IMR-90 (cell line): ENCODE measurements at regions not wholly inside any gene's neighbourhood (a gene's known extent, or its start where the extent isn't known, plus 50 kb on each side); places are given as distances from the start of the nearest gene placed in this dataset.

Experiments
- ATAC-seq: fragments of 200-7000 bp; cut with Tn5 transposase; 2 replicates; pipeline ENCODE4 v1.9.1; 2020; ENCODE audit warnings: low read depth, mild to moderate bottlenecking, moderate library complexity
- BruUV-seq: library from RNA; stranded (reverse); fragments of 400-500 nt; replicated peaks from 2 replicates; lab custom pipeline; 2021; lab: Mats Ljungman, UMichigan
- CTCF ChIA-PET: fragments of 300-600 bp; formaldehyde crosslinking; extraction: SDS; loops from one replicate; lab custom pipeline; 2021; ENCODE audit warnings: antibody characterized with exemption; lab: Yijun Ruan, JAX
- POLR2A ChIA-PET: fragments of 300-600 bp; sonication (Branson Sonifier 250); formaldehyde crosslinking; loops from one replicate; lab custom pipeline; 2022; ENCODE audit warnings: antibody characterized with exemption; ENCODE audit not compliant: unreplicated experiment; lab: Charles Lee
- DNase-seq: peaks from one replicate; pipeline ENCODE4 v3.0.0; 2013
- H2AFZ ChIP-seq: replicated peaks from 2 replicates; pipeline ENCODE3; 2013; ENCODE audit warnings: low read length, mild to moderate bottlenecking; ENCODE audit not compliant: poor library complexity
- H2AK5ac ChIP-seq: 2 replicates; pipeline ENCODE4 v1.6.1; 2013; ENCODE audit warnings: low read depth, low read length, inconsistent platforms
- H2AK9ac ChIP-seq: replicated peaks from 2 replicates; pipeline ENCODE3; 2013; ENCODE audit warnings: mild to moderate bottlenecking, low read depth, low read length, moderate library complexity; ENCODE audit not compliant: poor library complexity
- H2BK120ac ChIP-seq: 2 replicates; pipeline ENCODE4 v1.6.1; 2013; ENCODE audit warnings: low read depth, low read length, inconsistent platforms
- H2BK15ac ChIP-seq: 3 replicates; pipeline ENCODE4 v1.6.1; 2013; ENCODE audit warnings: low read depth, low read length, inconsistent platforms
- H2BK20ac ChIP-seq: 2 replicates; pipeline ENCODE4 v1.6.1; 2013; ENCODE audit warnings: low read depth, mild to moderate bottlenecking, inconsistent platforms, low read length, moderate library complexity
- H2BK5ac ChIP-seq: 2 replicates; pipeline ENCODE4 v1.6.1; 2013; ENCODE audit warnings: mild to moderate bottlenecking, low read depth, low read length, inconsistent platforms; ENCODE audit not compliant: poor library complexity, severe bottlenecking
- H3K14ac ChIP-seq: replicated peaks from 2 replicates; pipeline ENCODE4 v1.6.1; 2013; ENCODE audit warnings: low read depth, low read length, inconsistent platforms
- H3K18ac ChIP-seq: 2 replicates; pipeline ENCODE4 v1.6.1; 2013; ENCODE audit warnings: low read depth, low read length, control low read depth
- H3K23ac ChIP-seq: 2 replicates; pipeline ENCODE4 v1.6.1; 2013; ENCODE audit warnings: low read depth, low read length, inconsistent platforms
- H3K27ac ChIP-seq: 2 replicates; pipeline ENCODE4 v1.5.1; 2013; ENCODE audit warnings: mild to moderate bottlenecking, control low read depth, low read length; ENCODE audit not compliant: insufficient read depth
- H3K27me3 ChIP-seq: 2 replicates; pipeline ENCODE4 v1.6.1; 2013; ENCODE audit warnings: low read length; ENCODE audit not compliant: control insufficient read depth, insufficient read depth
- H3K36me3 ChIP-seq: 2 replicates; pipeline ENCODE4 v1.6.1; 2013; ENCODE audit warnings: low read length, mixed read lengths; ENCODE audit not compliant: control insufficient read depth, insufficient read depth
- H3K4ac ChIP-seq: 2 replicates; pipeline ENCODE4 v1.6.1; 2013; ENCODE audit warnings: low read depth, low read length, inconsistent platforms
- H3K4me1 ChIP-seq: 2 replicates; pipeline ENCODE4 v1.6.1; 2013; ENCODE audit warnings: low read length, mixed read lengths; ENCODE audit not compliant: control insufficient read depth, insufficient read depth
- H3K4me2 ChIP-seq: 2 replicates; pipeline ENCODE4 v1.6.1; 2013; ENCODE audit warnings: low read depth, mild to moderate bottlenecking, control low read depth, low read length, moderate library complexity
- H3K4me3 ChIP-seq: 2 replicates; pipeline ENCODE4 v1.5.1; 2013; ENCODE audit warnings: low read depth, mild to moderate bottlenecking, control low read depth, low read length, moderate library complexity; ENCODE audit not compliant: insufficient read depth
- H3K56ac ChIP-seq: 2 replicates; pipeline ENCODE4 v1.6.1; 2013; ENCODE audit warnings: low read length, inconsistent platforms; ENCODE audit not compliant: insufficient read depth; ENCODE audit errors: extremely low read depth
- H3K79me1 ChIP-seq, 2 experiments: 2 replicates each; pipeline ENCODE4 v1.6.1; 2013; ENCODE audit warnings: low read length in 2 of 2, inconsistent platforms in 1 of 2, low read depth in 1 of 2
- H3K9ac ChIP-seq: 2 replicates; pipeline ENCODE4 v1.6.1; 2013; ENCODE audit warnings: low read depth, low read length, control low read depth
- H3K9me1 ChIP-seq: 2 replicates; pipeline ENCODE4 v1.6.1; 2013; ENCODE audit warnings: low read length, inconsistent platforms; ENCODE audit not compliant: insufficient read depth
- H3K9me3 ChIP-seq: 2 replicates; pipeline ENCODE4 v1.6.1; 2013; ENCODE audit warnings: low read length; ENCODE audit not compliant: control insufficient read depth, insufficient read depth
- H4K20me1 ChIP-seq: 2 replicates; pipeline ENCODE4 v1.6.1; 2013; ENCODE audit warnings: low read length, inconsistent platforms; ENCODE audit not compliant: insufficient read depth
- H4K5ac ChIP-seq: 2 replicates; pipeline ENCODE4 v1.6.1; 2013; ENCODE audit warnings: mild to moderate bottlenecking, low read depth, low read length, control low read depth
- H4K8ac ChIP-seq, 2 experiments: 2 replicates each; pipeline ENCODE4 v1.6.1; 2013; ENCODE audit warnings: low read depth in 2 of 2, low read length in 2 of 2, control low read depth in 1 of 2, inconsistent platforms in 1 of 2
- H4K91ac ChIP-seq: 2 replicates; pipeline ENCODE4 v1.6.1; 2013; ENCODE audit warnings: low read depth, low read length, inconsistent platforms; ENCODE audit not compliant: insufficient read depth
- BHLHE40 ChIP-seq: fragments of 150-350 bp; IDR thresholded peaks from 2 replicates; pipeline ENCODE4 v1.6.1; 2016; ENCODE audit warnings: mild to moderate bottlenecking, low read depth, low read length
- CEBPB ChIP-seq: IDR thresholded peaks from 2 replicates; pipeline ENCODE4 v1.6.1; 2012; ENCODE audit warnings: low read depth, low read length, improper control_type of control experiment
- CHD1 ChIP-seq: IDR thresholded peaks from 2 replicates; pipeline ENCODE4 v1.6.1; 2012; ENCODE audit warnings: low read depth, low read length, improper control_type of control experiment
- CTCF ChIP-seq: conservative IDR thresholded peaks from 2 replicates; pipeline ENCODE4 v1.5.1; 2012; ENCODE audit warnings: mild to moderate bottlenecking, low read depth, low read length, improper control_type of control experiment
- FOS ChIP-seq: fragments of 150-350 bp; IDR thresholded peaks from 2 replicates; pipeline ENCODE4 v1.6.1; 2016; ENCODE audit warnings: low read depth, low read length
- MAFK ChIP-seq: IDR thresholded peaks from 2 replicates; pipeline ENCODE4 v1.6.1; 2012; ENCODE audit warnings: low read depth, low read length, improper control_type of control experiment
- MAZ ChIP-seq: IDR thresholded peaks from 2 replicates; pipeline ENCODE4 v1.6.1; 2012; ENCODE audit warnings: low read depth, mild to moderate bottlenecking, low read length, improper control_type of control experiment, moderate library complexity, borderline replicate concordance
- MXI1 ChIP-seq: IDR thresholded peaks from 2 replicates; pipeline ENCODE4 v1.6.1; 2012; ENCODE audit warnings: low read depth, mild to moderate bottlenecking, low read length, moderate library complexity, borderline replicate concordance
- NFE2L2 ChIP-seq: fragments of 150-350 bp; IDR thresholded peaks from 2 replicates; pipeline ENCODE4 v1.6.1; 2016; ENCODE audit warnings: low read depth, mild to moderate bottlenecking, low read length
- POLR2A ChIP-seq: IDR thresholded peaks from 2 replicates; pipeline ENCODE4 v1.6.1; 2012; ENCODE audit warnings: mild to moderate bottlenecking, low read depth, low read length
- RAD21 ChIP-seq: IDR thresholded peaks from 2 replicates; pipeline ENCODE4 v1.6.1; 2012; ENCODE audit warnings: low read length, improper control_type of control experiment
- RCOR1 ChIP-seq: IDR thresholded peaks from 2 replicates; pipeline ENCODE4 v1.6.1; 2012; ENCODE audit warnings: mild to moderate bottlenecking, low read length, improper control_type of control experiment; ENCODE audit not compliant: insufficient replicate concordance
- RFX5 ChIP-seq: IDR thresholded peaks from 2 replicates; pipeline ENCODE4 v1.8.0; 2012; ENCODE audit warnings: low read depth, mild to moderate bottlenecking, low read length, moderate library complexity
- SMC3 ChIP-seq: fragments of 150-350 bp; IDR thresholded peaks from 2 replicates; pipeline ENCODE4 v1.6.1; 2016; ENCODE audit warnings: low read depth, mild to moderate bottlenecking, antibody characterized with exemption, low read length, moderate library complexity
- USF2 ChIP-seq: fragments of 150-350 bp; IDR thresholded peaks from 2 replicates; pipeline ENCODE4 v1.6.1; 2017; ENCODE audit warnings: mild to moderate bottlenecking, antibody characterized with exemption, low read length, low read depth
- WGBS, 2 experiments: methylation state at CpG; one replicate each; pipeline versions ENCODE4 v1.1.5 to v1.1.7; 2013; ENCODE audit warnings: missing lambda C conversion rate in 2 of 2; ENCODE audit not compliant: insufficient read length in 1 of 2; ENCODE audit errors: extremely low coverage in 2 of 2; 5-methylcytosine and 5-hydroxymethylcytosine counted together
- dilution Hi-C: fragments of 300-500 bp; cut with HindIII; formaldehyde crosslinking; loops from one replicate; pipeline ENCODE4 v1.14.3; 2018; ENCODE audit warnings: low sequenced_read_pairs; ENCODE audit not compliant: unreplicated experiment
- in situ Hi-C: fragments of 300-500 bp; cut with MboI; formaldehyde crosslinking; loops from 3 replicates; pipeline ENCODE4 v1.14.3; 2019; ENCODE audit warnings: low sequenced_read_pairs, inconsistent platforms, mixed read lengths
- intact Hi-C: fragments of 100-400 bp; cut with micrococcal nuclease; formaldehyde crosslinking; loops from 2 replicates; pipeline ENCODE4 v1.10.0; 2022
- TF ChIP-seq, protein P1 (sequence below): fragments of 150-350 bp; IDR thresholded peaks from 2 replicates; pipeline ENCODE4 v1.6.1; 2016; ENCODE audit warnings: low read depth, mild to moderate bottlenecking, low read length, moderate library complexity, borderline replicate concordance

- TF ChIP-seq MXI1 (no peak), CEBPB (no peak), FOS (no peak), BHLHE40 (no peak), NFE2L2 (no peak), CTCF (no peak), RCOR1 (no peak), CHD1 (no peak), SMC3 (no peak), RAD21 (no peak), MAFK (no peak), RFX5 (no peak), MAZ (no peak), USF2 (no peak), POLR2A (no peak)
- TF ChIP-seq, protein P1, sequence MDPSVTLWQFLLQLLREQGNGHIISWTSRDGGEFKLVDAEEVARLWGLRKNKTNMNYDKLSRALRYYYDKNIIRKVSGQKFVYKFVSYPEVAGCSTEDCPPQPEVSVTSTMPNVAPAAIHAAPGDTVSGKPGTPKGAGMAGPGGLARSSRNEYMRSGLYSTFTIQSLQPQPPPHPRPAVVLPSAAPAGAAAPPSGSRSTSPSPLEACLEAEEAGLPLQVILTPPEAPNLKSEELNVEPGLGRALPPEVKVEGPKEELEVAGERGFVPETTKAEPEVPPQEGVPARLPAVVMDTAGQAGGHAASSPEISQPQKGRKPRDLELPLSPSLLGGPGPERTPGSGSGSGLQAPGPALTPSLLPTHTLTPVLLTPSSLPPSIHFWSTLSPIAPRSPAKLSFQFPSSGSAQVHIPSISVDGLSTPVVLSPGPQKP = no peak
- WGBS, 2 experiments = no CpG with 5 or more reads among the region's 2 CpGs
Measured at GRCh38 chr12:88880051-88880450, 299.8 kb upstream of the KITLG start.

More at GRCh38 chr12:88880051-88880450, 299.8 kb upstream of the KITLG start:
- Histone ChIP-seq H3K4ac (no peak overlapping the region), H3K18ac (no peak overlapping the region), H2BK20ac (no peak overlapping the region), H3K23ac (no peak overlapping the region), H3K79me1 (no peaks in the 10 kb centered on the region), H4K20me1 (no peaks in the 10 kb centered on the region), H3K9ac (no peak overlapping the region), H2BK15ac (no peak overlapping the region), H3K9me3 (no peaks in the 10 kb centered on the region), H4K8ac (no peak overlapping the region), H3K56ac (no peak overlapping the region), H3K27me3 (no peaks in the 10 kb centered on the region), H3K4me3 (no peak overlapping the region), H2AK9ac (no peak overlapping the region), H2BK5ac (no peak overlapping the region), H3K27ac (no peak overlapping the region), H2AK5ac (no peak overlapping the region), H3K9me1 (no peaks in the 10 kb centered on the region), H2AFZ (no peak overlapping the region), H3K36me3 (no peaks in the 10 kb centered on the region), H3K4me1 (no peaks in the 10 kb centered on the region), H3K4me2 (no peak overlapping the region), H2BK120ac (no peak overlapping the region), H3K14ac (no peak overlapping the region), H4K5ac (no peak overlapping the region), H4K91ac (no peak overlapping the region)
- POLR2A ChIA-PET = no interaction called here
- no peak for DNase-seq
- no peak for ATAC-seq
- in situ Hi-C loops (no loop called here), intact Hi-C loops (loop anchor here (5.0 kb wide), 1 partner anchor 298 kb away; the partner anchor contains the start of gene KITLG), dilution Hi-C loops (no loop called here)
- CTCF ChIA-PET = no interaction called here
- BruUV-seq = no TSS peak
